ENCODE measurements at regions not wholly inside any gene's neighbourhood (a gene's known extent, or its start where the extent isn't known, plus 50 kb on each side); places are given as distances from the start of the nearest gene placed in this dataset.

GRCh38 chr3:83354205-83354604, 1592.8 kb upstream of the GBE1 start:
- no peak overlapping the region for H3K9ac ChIP-seq (ENCODE audit: low read length)
- no peaks in the 10 kb centered on the region for H3F3A ChIP-seq (ENCODE audit: insufficient read depth, low read length, poor library complexity, severe bottlenecking)
- no peak overlapping the region for H2AFZ ChIP-seq (ENCODE audit: low read depth, low read length)
- H3K4me3 ChIP-seq (ENCODE audit: low read length) = no peak overlapping the region
- H3K27ac ChIP-seq (ENCODE audit: low read length) = no peak overlapping the region
- H3K9me3 ChIP-seq (ENCODE audit: low read length) = no peaks in the 10 kb centered on the region
- H3K9me2 ChIP-seq (ENCODE audit: insufficient read depth, low read length) = no peaks in the 10 kb centered on the region
- H3K4me2 ChIP-seq (ENCODE audit: low read length) = no peak overlapping the region
- H4K20me1 ChIP-seq (ENCODE audit: insufficient read depth) = no peaks in the 10 kb centered on the region
- no peaks in the 10 kb centered on the region for H3K36me3 ChIP-seq (ENCODE audit: insufficient read depth, low read length)
- no peak for TF ChIP-seq TAF1 (IDR thresholded peaks at IDR 0.05; ENCODE audit: low read depth)
- no peak for TF ChIP-seq REST (IDR thresholded peaks at IDR 0.05; ENCODE audit: borderline replicate concordance)
- TF ChIP-seq POLR2AphosphoS5 (IDR thresholded peaks at IDR 0.05) = no peak
- TF ChIP-seq MXI1 (conservative IDR thresholded peaks at IDR 0.05; ENCODE audit: poor library complexity, severe bottlenecking) = no peak
- TF ChIP-seq CTCF (IDR thresholded peaks at IDR 0.05; ENCODE audit: poor library complexity, severe bottlenecking) = no peak
- no peak for TF ChIP-seq RAD21 (conservative IDR thresholded peaks at IDR 0.05)
- TF ChIP-seq EP300 (conservative IDR thresholded peaks at IDR 0.05; ENCODE audit: poor library complexity, severe bottlenecking) = no peak
- no peak for TF ChIP-seq SMC3 (conservative IDR thresholded peaks at IDR 0.05; ENCODE audit: poor library complexity)
- no peak for TF ChIP-seq EZH2 (IDR thresholded peaks at IDR 0.05; ENCODE audit: borderline replicate concordance, insufficient read depth, low read length, poor library complexity, severe bottlenecking)
- H3K27me3 ChIP-seq (ENCODE audit: insufficient read depth, low read depth, low read length) = no peaks in the 10 kb centered on the region
- no peaks in the 10 kb centered on the region for H3K79me2 ChIP-seq (replicated peaks; ENCODE audit: insufficient read depth, low read length)

GRCh38 chr3:83393276-83393675, 1565.5 kb upstream of the CADM2 start:
- H3K27ac ChIP-seq (ENCODE audit: low read length) = no peak overlapping the region
- H3K9ac ChIP-seq (ENCODE audit: low read length) = no peak overlapping the region
- H3K9me2 ChIP-seq (ENCODE audit: insufficient read depth, low read length) = no peaks in the 10 kb centered on the region
- H3K9me3 ChIP-seq (ENCODE audit: low read length) = no peaks in the 10 kb centered on the region
- H4K20me1 ChIP-seq (ENCODE audit: insufficient read depth) = no peaks in the 10 kb centered on the region
- TF ChIP-seq CTCF (IDR thresholded peaks at IDR 0.05; ENCODE audit: poor library complexity, severe bottlenecking) (no peak), REST (IDR thresholded peaks at IDR 0.05; ENCODE audit: borderline replicate concordance) (no peak), POLR2AphosphoS5 (IDR thresholded peaks at IDR 0.05) (no peak), EZH2 (IDR thresholded peaks at IDR 0.05; ENCODE audit: borderline replicate concordance, insufficient read depth, low read length, poor library complexity, severe bottlenecking) (no peak), TAF1 (IDR thresholded peaks at IDR 0.05; ENCODE audit: low read depth) (no peak)
- no peaks in the 10 kb centered on the region for H3K36me3 ChIP-seq (ENCODE audit: insufficient read depth, low read length)
- H3K4me2 ChIP-seq (ENCODE audit: low read length) = no peak overlapping the region
- no peaks in the 10 kb centered on the region for H3K79me2 ChIP-seq (replicated peaks; ENCODE audit: insufficient read depth, low read length)
- H3F3A ChIP-seq (ENCODE audit: insufficient read depth, low read length, poor library complexity, severe bottlenecking) = no peaks in the 10 kb centered on the region
- no peak overlapping the region for H3K4me3 ChIP-seq (ENCODE audit: low read length)
- no peaks in the 10 kb centered on the region for H3K27me3 ChIP-seq (ENCODE audit: insufficient read depth, low read depth, low read length)
- H2AFZ ChIP-seq (ENCODE audit: low read depth, low read length) = no peak overlapping the region
